Suppressor macrophage treated with lipopolysaccharide for 1 hour (primary cell): ENCODE measurements at regions not wholly inside any gene's neighbourhood (a gene's known extent, or its start where the extent isn't known, plus 50 kb on each side); places are given as distances from the start of the nearest gene placed in this dataset.
"Not testable (repeated sequence)": the region's sequence is repeated elsewhere in the genome, so short reads cannot be mapped to it uniquely, and the experiment has no call there.

Experiments
- DNase-seq, 3 donors: peaks; one replicate each; pipeline ENCODE4 v3.0.0-alpha.2; 2020 to 2022

DNA sequence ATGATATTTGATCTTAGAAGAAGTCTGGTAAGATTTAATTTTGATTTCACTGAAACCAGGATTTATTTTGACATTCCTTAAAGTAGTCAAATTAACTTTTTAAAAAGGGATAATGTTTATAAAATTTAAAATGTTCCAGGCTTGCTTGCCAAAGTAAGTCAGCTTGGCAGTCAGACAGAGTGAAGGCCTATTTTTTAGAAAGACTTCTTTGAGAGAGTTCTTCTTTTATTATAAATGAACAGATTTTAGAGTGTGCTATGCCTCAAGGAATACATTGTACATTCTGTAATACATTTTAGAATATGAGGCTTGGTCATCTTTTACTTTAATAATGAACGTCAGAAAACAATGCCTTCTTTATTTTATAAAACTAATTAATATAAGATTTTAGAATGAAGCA lies 138.7 kb downstream of the DISP1 start:
- no peak for DNase-seq

DNA sequence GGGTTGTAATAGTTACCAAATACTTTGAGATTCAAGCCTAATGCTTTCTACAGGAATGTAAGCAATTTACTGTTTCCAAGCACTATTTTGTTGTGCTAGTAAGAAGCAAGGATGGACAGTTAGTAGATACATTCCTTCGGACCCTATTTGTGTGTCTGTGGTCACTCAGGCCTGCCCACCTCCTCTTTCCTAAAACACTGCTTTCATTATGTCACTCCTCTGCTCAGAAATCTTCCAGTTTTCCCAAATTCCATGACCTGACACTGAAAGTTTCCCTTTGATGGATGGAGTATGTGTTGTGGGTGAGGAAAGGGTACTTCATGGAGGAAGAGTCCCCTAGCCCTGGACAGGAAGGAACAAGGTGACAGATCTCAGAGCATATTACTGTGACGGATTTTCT lies 141.1 kb downstream of the DISP1 start:
- no peak for DNase-seq

DNA sequence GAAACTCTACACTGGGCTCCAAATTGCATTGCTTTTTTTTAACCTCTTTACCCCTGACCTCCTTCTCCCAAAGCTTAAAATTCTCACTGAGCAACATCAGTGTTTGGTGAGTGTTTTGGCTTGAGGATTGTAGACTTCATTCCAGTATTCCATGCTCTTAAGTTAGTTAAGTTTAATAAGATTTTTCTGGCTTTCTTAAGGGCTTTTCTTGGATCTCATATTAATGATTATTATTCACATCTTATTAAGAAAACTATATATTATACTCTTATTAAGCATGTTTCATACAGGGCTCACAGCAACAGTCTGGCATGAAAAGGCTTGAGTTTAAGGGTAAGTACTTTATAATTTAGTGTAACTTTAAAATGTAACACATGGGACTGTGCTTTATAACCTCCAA lies 141.8 kb downstream of the DISP1 start:
- DNase-seq = no peak

DNA sequence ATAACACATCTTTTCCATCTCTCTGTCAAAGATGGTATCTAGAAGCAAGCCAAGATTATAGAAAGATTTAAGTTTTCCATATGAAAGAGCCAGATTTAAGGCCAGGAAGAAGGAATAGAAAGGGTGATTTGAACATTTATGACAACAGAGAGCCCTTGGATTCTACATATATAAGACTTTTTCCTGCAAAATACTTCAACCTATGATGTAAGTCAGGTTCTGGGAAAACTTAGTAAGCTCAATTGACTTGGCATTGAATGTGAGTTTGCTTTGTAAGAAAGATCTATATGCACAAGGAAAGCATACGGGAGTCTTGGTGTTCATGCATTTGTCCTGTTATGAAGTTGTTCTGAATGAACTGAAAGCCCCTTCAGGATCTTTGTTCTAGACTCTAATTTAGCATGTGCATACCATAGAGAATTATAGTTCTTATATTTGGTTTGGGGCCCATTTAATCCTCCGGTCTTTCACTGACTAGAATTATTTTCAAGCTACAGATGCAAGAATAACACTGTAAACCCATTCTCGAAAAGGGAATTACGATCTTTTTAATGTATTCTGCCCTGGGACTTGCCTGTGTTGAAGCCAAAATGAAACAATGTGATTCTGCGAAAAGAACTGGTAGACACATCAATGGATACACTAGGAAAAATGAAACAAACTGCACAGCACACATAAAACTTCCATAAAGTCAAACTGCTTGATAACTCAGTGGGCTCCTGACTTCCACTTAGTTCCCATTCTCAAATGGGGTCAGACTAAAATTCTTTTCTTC lies 152.8 kb downstream of the DISP1 start:
- no peak for DNase-seq

DNA sequence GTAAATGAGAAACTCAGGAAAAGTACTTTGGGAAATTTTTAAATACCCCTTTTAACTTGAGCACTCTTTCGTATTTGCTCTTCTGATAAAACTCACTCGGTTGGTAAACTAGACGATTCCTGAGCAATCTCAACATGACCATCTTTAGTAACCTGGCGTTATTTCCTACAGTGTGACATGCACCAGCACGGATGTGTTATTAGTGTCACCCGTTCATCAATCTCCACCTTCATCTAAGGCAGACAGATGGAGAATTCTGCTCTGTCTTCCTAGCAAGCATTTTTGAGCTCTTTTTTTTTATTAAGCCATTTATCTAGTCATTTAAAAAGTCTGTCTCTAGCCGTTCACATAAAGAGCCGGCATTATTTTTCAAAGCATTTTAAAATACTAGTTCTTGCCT lies 155.2 kb downstream of the DISP1 start:
- DNase-seq = no peak

DNA sequence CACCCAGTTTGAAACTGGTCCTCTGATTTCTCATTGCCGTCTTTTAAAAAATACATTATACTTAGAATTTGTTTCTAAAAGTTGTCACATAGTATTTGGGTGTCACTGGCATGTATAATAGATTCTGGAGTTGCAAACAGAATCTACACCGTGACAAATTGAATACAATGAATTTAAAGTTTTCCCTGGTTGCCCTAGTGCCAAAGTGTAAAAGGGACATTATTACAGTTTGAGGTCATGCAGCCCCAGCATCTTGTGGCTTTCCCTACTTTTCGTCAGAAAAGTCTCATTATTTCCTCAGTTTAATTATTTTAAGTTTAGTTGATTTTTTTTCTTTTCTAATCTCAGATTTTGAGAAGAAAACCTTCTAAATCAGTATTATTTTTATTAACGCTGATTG lies 155.9 kb downstream of the DISP1 start:
- no peak for DNase-seq

DNA sequence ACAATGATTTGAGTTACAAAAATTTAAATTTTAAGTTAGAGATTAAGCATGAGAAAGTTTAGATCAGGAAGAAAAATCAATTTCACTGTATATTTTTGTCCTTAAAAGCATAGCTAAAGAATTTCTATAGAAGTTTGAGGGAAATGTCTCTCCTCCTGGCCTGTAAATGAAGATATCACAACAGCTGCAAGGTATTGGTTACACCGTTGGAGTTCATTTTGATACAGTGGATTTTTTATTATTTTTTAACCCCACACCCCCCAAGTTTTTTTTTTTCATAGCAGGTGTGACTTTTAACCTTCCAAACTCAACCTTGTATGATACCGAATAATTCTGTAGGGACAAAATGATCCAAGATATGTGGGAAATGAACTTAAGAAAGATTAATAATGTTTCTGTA lies 156.3 kb downstream of the DISP1 start:
- no peak for DNase-seq

DNA sequence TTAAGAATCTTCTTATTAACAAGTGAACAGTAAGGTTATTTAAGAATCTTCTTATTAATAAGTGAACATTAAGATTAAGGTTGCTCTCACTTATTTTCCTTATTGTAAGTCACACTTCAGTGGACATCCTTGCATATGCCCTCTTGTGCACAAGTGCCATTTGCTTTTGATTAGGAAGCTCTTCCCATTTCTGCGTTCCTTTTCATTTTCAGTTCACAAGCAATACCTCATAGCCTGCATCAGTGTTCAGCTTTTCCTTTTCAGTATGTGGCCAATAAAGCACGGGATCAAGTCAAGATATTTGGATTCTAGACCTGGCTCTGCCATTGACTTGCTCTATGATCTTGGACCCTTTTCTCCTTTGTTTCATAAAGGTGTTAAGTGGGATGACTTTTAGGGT lies 158.7 kb downstream of the DISP1 start:
- no peak for DNase-seq

DNA sequence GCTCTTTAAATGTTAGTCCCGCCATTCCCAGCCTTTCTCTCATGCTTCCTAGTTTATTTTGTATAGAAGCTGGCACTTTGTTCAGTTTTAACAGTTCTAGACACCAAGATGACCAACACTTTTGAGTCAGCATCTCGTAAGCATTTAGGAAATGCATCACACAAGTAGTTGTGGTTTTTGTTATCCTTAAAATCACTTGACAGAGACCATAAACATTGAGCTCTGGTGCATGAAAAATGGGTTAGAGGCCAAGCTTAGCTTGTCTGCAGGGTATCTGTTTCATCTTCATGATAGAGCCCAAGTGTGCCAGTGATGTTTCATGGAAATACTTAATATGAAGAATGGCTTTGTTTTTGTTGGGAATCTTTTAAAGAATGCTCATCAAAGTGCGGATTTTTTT lies 159.7 kb downstream of the DISP1 start:
- peak in 2 of 3 donors; percentile 17 to 41 for DNase-seq

DNA sequence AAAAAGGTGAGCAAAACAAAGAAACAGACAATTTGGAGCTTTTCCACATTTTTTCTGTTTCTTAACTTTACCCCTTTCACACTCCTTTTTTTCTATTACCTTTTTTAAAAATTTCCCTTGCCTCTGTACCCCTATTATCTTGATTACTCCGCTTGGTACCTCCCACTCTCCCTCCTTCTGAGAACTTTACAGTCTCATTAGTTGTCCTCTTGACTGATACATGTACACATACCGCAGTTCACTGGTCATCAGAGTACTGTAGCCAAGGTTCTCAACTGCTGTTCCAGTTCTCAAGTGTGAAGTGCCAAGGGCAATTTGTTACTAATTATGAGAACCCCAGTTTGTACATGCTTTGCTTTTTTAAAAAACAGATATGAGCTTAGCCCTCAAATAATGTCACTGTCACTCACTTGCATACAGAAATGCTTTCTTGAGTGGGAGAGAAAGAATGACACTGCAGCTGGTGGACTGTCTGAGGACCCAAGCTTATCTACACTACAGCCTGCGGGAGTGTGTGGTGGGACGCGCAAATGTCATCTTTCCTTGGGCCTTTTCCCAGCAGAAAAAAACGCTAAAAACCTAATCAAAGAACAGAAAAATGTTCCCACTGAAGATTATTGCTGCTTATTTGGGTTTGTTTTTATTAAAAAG lies 160.8 kb downstream of the DISP1 start:
- DNase-seq = no peak

DNA sequence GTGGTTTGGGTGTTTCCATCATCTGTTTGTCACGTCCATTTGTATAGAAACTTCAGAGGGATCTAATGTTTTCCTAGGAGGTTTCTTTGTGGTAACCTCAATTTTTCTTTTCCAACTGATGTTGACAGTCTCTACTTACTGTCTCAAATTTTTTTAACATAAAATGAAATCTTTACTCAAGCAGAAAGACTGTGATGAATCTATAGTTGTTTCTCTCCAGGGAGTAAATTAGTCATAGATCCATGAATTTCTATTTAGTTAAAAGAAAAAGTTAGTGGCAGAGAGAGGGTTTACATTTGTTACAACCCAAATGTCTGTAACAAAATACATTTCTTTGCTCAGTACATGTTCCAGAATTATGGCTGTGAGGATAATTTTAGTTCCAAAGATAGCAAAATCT lies 161.6 kb downstream of the DISP1 start:
- DNase-seq = no peak

DNA sequence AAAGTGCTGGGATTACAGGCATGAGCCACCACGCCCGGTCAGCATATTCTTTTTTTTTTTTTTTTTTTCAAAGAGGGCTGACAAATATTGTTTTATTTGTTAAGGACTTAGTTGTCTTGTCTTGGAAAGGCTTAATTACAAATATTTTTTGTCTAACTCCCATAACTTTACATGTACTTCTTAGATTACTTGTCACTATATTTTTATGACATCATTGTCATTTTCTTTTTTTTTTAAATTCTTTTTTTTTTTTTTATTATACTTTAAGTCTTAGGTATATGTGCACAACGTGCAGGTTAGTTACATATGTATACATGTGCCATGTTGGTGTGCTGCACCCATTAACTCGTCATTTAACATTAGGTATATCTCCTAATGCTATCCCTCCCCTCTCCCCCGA lies 162.5 kb downstream of the DISP1 start:
- not testable (repeated sequence) for DNase-seq

DNA sequence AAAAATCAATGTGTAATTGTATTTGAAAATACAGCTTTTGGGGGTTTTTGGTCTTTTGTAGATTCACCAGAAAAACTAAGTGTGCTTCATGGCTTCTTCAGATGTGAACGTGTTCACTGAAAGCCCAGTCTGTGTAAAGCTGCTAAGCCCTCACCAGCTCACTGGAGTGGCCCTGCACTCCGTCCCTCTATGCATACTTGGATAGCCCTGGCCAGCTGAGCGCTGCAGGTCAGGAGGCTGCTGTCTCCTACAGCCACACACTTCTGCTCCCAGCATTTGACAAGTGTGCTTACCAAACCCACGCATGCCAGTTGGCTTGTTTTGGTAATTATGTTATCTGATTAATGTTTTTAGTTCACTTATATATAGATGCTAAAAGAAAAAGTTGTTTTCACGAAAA lies 163.5 kb downstream of the TLR5 start:
- DNase-seq = no peak

DNA sequence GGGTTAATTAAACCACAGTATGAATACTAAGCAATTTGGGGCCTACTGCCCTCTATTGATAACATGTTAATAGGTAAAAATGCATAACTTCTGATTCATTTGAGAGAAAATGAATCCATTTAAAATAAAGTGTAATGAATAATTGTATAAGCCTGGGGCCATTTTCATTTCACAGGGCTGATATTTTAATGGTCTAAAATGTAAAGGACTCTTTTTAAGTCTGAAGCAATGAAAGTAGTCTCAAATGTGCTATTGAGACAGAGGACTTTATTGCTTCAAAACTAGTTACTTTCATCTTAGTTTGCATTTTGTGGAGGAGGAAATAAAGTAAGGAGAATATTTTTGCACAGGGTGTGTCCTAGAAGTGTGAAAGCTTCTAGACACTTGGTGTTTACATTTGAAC lies 155.4 kb downstream of the TLR5 start:
- DNase-seq = no peak

DNA sequence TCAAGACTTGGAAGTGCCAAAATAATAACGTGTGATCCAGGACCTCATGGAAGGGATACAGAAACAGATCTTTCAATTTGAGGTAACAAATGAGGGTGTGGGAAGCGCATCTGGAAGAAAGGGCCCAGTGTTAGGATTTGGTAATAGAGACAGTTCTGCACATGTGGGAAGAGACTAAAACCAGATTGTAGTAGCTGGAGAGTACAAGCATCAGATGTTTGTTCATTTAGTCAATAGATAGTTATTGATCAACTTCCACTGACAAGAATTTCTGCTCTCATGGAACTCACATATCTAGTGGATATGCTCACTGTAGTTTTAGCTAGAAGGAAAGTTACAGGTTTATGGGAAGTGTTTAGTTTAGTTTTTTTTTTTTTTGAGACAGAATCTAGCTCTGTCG lies 153.6 kb downstream of the TLR5 start:
- no peak for DNase-seq

DNA sequence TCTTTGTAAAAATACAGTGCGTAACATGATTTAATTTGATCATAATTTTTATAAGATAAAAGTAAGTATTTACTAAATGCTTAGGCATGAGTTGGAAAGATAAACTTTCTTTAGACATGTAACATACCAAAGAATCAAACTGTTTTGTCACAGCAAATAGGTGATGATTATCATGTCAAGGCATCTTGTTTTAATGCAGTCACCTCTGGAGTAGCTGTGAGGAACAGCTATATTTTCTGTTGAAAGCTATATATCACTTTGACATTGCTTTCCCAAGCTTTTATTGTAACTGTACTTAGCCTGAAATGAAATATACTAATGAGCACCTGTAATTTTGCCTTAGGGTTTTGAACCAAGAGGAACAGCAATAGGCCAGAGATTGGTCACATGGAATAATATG lies 151.9 kb downstream of the TLR5 start:
- DNase-seq = no peak

DNA sequence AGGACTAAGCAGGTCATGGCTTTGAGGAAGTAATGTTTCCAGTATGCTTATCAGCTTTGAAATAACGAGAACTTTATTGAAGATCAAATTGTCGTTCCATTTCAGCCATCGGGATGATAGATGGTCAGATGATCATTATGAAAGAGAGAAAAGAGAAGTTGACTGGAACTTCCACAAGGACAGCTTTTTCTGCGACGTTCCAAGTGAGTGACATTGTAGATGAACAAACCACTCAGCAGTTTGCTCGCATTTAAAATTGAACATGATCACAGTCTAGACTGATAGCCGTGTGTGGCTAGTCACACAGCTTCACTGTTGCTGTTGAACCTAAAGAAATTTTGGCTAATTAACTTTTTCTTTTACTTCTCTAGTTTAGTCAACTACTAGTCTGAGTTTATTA lies 151.1 kb downstream of the TLR5 start:
- DNase-seq = peak; percentile 13 to 38 (median 23)

DNA sequence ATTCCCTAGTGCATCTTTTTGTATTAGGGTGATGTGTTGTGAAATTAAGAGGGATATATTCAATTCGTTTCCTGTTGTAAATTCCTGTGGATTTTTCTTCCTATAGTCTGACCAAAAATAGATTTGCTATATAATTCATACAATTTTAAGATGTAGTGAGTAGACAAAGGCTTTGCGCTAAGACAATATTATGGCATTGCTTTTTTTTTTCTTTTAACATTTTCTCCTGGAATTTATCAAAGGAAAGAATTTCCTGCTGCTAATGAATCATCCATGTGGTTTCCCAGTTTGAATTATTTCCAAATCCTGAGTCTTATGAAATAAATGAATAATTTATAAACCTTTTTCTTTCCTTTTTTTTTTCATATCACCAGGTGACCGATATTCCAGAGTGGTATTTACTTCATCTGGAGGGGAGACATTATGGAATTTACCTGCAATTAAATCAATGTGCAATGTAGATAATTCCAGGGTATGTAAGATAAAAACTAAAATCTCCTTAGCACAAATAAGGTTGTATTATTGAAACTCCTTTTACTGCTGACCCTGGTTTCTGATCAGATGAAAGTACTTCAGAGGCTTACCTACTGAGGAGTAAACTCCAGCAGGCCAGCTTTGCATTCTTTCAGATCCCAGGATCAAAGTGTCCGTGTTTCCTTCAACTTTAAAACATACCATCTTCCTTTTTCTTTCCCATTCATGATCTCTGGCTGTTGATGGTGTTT lies 148.4 kb downstream of the TLR5 start:
- DNase-seq = peak in 2 of 3 donors; percentile 20 to 38

DNA sequence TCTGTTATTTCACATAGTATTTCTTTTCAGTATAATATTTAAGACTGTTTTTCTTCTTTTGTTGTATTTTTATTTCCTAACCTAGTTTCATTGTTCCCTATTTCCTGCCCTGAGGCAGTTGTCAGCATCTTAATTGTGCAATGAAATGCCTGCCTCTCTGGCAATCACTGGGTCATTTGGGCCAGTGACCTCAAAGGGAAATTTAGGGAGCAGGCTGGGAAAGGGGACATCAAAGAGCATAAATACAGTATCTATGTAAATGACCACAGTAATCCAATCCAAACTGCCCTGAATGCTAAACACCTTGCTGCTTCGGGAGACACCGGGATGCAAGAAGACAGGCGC lies 147.8 kb downstream of the TLR5 start:
- DNase-seq = peak; percentile 32 to 47 (median 45)

DNA sequence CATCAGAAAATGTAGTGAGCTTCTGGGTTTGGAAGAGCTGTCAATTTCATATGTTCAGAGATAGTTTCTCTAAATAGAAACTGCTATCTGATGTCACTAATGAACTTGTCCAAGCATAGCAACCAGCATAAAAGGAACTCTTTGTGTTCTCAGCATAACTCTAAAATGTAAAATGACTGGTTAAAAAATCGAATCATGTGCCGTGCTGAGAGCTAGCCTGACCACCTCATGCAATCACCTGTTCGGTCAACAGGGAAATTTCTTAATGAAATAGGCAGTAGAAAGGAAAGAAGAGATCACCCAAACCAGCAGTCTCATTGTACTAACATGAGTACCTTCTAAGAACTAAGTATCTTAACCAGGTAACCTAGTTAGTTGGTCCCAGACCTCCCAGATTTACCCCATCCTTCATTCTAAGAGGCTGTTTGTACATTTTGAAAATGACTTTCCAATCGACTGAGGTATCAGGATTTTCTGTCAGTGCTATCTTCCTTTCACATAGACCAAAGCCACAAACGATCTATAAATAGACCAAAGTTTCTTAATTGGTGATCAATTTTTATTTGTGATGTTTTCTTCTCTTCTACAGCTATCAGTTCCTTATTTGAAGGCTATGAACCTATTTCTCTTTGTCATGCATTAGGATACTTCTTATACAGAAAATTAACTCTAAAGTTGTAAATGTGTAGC lies 147.3 kb downstream of the TLR5 start:
- DNase-seq = no peak

DNA sequence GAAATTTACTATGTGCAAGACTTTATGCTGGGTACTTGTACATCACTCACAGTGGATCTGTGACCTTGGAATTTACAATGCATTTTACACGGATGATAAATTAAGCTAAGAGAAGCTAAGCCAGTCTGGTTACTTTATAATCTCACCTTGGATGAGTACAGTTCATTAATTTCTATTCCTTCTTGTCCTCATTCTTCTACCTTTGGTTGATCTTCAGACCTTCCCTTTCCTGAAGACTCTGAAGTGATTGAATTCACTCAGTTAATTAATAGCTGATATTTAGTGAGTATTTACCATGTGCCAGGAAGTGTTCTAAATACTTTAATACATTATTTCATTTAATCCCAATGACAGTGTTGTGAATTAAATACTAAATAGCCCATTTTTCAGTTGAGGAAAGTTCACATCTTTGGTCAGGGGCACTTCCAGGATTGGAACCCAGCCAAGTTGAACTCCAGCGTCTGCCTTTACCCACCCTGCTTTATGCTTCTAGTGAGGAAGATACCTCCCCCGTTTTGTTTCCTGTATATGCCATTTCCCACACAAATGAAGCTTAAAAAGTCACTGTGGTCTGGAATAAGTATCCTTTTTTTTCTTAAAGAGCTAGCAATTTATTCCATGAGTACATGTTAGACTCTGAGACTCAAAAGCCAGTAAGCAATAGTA lies 146.6 kb downstream of the TLR5 start:
- DNase-seq = no peak

DNA sequence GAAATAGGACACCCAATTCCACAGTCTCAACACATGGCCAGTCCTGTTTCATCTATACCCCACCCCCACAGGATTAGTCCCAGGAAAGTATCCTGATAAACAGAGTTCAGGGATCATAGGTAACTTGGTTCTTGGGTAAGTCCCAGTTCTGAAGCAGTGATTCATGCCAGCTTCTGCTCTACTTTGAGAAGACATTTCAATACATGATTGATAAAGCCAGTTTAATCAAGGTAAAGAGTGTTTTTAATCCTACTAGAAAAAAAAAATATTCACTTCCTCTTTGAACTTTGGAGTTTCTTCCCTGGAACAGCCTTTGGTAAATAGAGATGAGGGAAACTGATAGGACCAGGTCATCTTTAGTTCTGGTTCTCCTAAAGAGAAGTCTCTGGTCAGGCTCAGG lies 142.4 kb downstream of the TLR5 start:
- no peak for DNase-seq
